ENCODE measurements at regions not wholly inside any gene's neighbourhood (a gene's known extent, or its start where the extent isn't known, plus 50 kb on each side); places are given as distances from the start of the nearest gene placed in this dataset.
"Not testable (repeated sequence)": the region's sequence is repeated elsewhere in the genome, so short reads cannot be mapped to it uniquely, and the experiment has no call there.

- no peak overlapping the region for H3K4me3 ChIP-seq (ENCODE audit: low read depth, low read length)
- DNase-seq (ENCODE audit: low read depth), result no peak
- TF ChIP-seq, protein P1, sequence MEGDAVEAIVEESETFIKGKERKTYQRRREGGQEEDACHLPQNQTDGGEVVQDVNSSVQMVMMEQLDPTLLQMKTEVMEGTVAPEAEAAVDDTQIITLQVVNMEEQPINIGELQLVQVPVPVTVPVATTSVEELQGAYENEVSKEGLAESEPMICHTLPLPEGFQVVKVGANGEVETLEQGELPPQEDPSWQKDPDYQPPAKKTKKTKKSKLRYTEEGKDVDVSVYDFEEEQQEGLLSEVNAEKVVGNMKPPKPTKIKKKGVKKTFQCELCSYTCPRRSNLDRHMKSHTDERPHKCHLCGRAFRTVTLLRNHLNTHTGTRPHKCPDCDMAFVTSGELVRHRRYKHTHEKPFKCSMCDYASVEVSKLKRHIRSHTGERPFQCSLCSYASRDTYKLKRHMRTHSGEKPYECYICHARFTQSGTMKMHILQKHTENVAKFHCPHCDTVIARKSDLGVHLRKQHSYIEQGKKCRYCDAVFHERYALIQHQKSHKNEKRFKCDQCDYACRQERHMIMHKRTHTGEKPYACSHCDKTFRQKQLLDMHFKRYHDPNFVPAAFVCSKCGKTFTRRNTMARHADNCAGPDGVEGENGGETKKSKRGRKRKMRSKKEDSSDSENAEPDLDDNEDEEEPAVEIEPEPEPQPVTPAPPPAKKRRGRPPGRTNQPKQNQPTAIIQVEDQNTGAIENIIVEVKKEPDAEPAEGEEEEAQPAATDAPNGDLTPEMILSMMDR (IDR thresholded peaks at IDR 0.05; ENCODE audit: insufficient read depth, low read depth, low read length, missing control alignments), result no peak
Measured at GRCh38 chr13:64579331-64579730, 2650.8 kb downstream of the PCDH9 start.

GRCh38 chr13:64568748-64569147 lies 2661.4 kb downstream of the PCDH9 start:
- no peak overlapping the region for H3K4me3 ChIP-seq (ENCODE audit: low read depth, low read length)
- no peak for DNase-seq (ENCODE audit: low read depth)
- TF ChIP-seq, protein P1 (IDR thresholded peaks at IDR 0.05; ENCODE audit: insufficient read depth, low read depth, low read length, missing control alignments), result no peak

- not testable (repeated sequence) for DNase-seq (ENCODE audit: low read depth); H3K4me3 ChIP-seq (ENCODE audit: low read depth, low read length)
Measured at GRCh38 chr13:64558031-64558430, 2672.1 kb downstream of the PCDH9 start.

DNA sequence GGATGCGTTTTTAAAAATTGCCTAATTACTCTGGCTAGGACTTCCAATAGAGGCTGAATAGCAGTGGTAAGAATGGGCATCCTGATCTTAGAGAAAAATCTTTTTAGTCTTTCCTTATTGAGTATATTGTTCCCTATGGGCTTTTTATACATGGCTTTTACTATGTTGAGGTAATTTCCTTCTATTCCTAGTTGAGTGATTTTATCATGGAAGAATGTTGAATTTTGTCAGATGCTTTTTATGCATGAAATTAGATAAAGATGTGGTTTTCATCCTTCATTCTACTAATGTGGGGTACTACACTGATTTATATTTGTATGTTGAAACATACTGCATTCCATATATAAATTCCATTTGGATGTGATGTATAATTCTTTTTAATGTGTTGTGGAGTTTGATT lies 2673.8 kb downstream of the PCDH9 start:
- TF ChIP-seq, protein P1 (IDR thresholded peaks at IDR 0.05; ENCODE audit: insufficient read depth, low read depth, low read length, missing control alignments), result no peak
- no peak overlapping the region for H3K4me3 ChIP-seq (ENCODE audit: low read depth, low read length)
- DNase-seq (ENCODE audit: low read depth), result no peak

DNA sequence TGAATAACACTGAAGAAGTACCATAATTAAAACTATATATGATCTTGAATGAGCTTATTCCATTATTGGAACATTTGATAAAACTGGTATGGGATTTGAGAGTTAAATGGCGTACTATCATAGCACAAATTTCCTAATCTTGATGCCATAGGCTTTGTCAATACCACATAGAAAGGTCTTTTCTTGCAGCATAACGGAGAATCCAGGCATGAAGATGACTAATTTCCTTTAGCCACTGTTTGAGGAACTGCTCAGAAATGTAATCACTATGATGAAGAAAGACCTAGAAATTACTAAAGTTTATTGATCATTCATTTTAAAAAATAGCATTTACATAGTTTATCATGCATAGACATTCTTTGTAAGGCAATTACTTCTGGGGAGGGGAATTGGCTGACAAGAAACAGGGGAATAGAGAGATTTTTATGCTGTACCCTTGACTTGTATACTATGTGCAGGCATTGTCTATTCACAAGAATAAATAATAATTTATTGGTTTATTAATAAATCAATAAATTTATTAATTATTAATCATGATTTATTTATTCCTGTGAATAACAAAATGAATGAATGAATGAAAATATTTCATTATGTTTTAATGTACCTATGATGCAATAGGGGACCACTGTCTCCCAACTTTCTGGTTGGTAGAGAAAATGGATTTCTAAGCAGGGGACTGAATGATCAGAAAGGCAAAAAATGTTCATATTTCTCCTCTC lies 2676.6 kb downstream of the PCDH9 start:
- TF ChIP-seq, protein P1 (IDR thresholded peaks at IDR 0.05; ENCODE audit: insufficient read depth, low read depth, low read length, missing control alignments), result no peak
- H3K4me3 ChIP-seq (ENCODE audit: low read depth, low read length), result no peak overlapping the region
- no peak for DNase-seq (ENCODE audit: low read depth)

GRCh38 chr13:64551755-64552154 lies 2678.4 kb downstream of the PCDH9 start:
- TF ChIP-seq, protein P1 (IDR thresholded peaks at IDR 0.05; ENCODE audit: insufficient read depth, low read depth, low read length, missing control alignments), result no peak
- no peak for DNase-seq (ENCODE audit: low read depth)
- no peak overlapping the region for H3K4me3 ChIP-seq (ENCODE audit: low read depth, low read length)

GRCh38 chr13:64546371-64546770 lies 2683.8 kb downstream of the PCDH9 start:
- TF ChIP-seq, protein P1 (IDR thresholded peaks at IDR 0.05; ENCODE audit: insufficient read depth, low read depth, low read length, missing control alignments), result no peak
- no peak for DNase-seq (ENCODE audit: low read depth)
- no peak overlapping the region for H3K4me3 ChIP-seq (ENCODE audit: low read depth, low read length)
